B cell (primary cell): ENCODE measurements at regions not wholly inside any gene's neighbourhood (a gene's known extent, or its start where the extent isn't known, plus 50 kb on each side); places are given as distances from the start of the nearest gene placed in this dataset.

Experiments
- ATAC-seq: fragments of 200-7000 bp; cut with Tn5 transposase; one replicate; pipeline ENCODE4 v1.10.0; 2021; ENCODE audit warnings: low read depth, mild to moderate bottlenecking, moderate number of reproducible peaks, moderate library complexity
- CTCF ChIA-PET: fragments of 350-600 bp; sonication (Branson Sonifier 250); formaldehyde crosslinking; loops from one replicate; lab custom pipeline; 2021; ENCODE audit warnings: antibody characterized with exemption, inconsistent platforms; lab: Charles Lee
- POLR2A ChIA-PET: fragments of 350-600 bp; sonication (Branson Sonifier 250); formaldehyde crosslinking; loops from one replicate; lab custom pipeline; 2021; ENCODE audit warnings: antibody characterized with exemption; lab: Charles Lee
- DNase-seq: peaks from one replicate; pipeline ENCODE4 v3.0.0; 2013
- H2AFZ ChIP-seq: 2 replicates; pipeline ENCODE4 v1.6.1; 2012; ENCODE audit warnings: mild to moderate bottlenecking, low read depth, low read length; ENCODE audit not compliant: insufficient read depth, poor library complexity, severe bottlenecking
- H3K27ac ChIP-seq, 2 donors: 1 replicate in 1 of 2; 2 replicates in 1 of 2; pipeline ENCODE4 v1.5.1; 2012 to 2013; ENCODE audit warnings: low read length in 2 of 2, mild to moderate bottlenecking in 2 of 2, moderate library complexity in 1 of 2
- H3K27me3 ChIP-seq, 4 experiments: fragments of 200-600 bp in 1 of 4; sonication (generic) in 1 of 4; replicated peaks in 1 of 4; 1 replicate in 2 of 4; 2 replicates in 2 of 4; pipeline versions ENCODE4 v1.6.1 to v1.7.0; 2013 to 2016; ENCODE audit warnings: low read length in 3 of 4, mild to moderate bottlenecking in 2 of 4, mixed read lengths in 1 of 4, moderate library complexity in 1 of 4; ENCODE audit not compliant: insufficient read depth in 4 of 4, control insufficient read depth in 3 of 4; ENCODE audit errors: control extremely low read depth in 1 of 4
- H3K36me3 ChIP-seq, 2 experiments: replicated peaks in 1 of 2; 1 replicate in 1 of 2; 2 replicates in 1 of 2; pipeline versions ENCODE4 v1.6.1 to v1.7.1; 2013; ENCODE audit warnings: low read length in 1 of 2; ENCODE audit not compliant: insufficient read depth in 2 of 2, control insufficient read depth in 1 of 2; ENCODE audit errors: control extremely low read depth in 1 of 2, extremely low read depth in 1 of 2
- H3K4me1 ChIP-seq, 2 donors: fragments of 200-600 bp in 1 of 2; sonication (generic) in 1 of 2; 1 replicate in 1 of 2; 2 replicates in 1 of 2; pipeline versions ENCODE4 v1.5.1 to v1.6.1; 2013 to 2017; ENCODE audit warnings: low read length in 2 of 2; ENCODE audit not compliant: control insufficient read depth in 2 of 2, insufficient read depth in 2 of 2
- H3K4me2 ChIP-seq: replicated peaks from 2 replicates; pipeline ENCODE3; 2012; ENCODE audit warnings: mild to moderate bottlenecking, low read depth, low read length; ENCODE audit not compliant: poor library complexity, severe bottlenecking
- H3K4me3 ChIP-seq, 5 experiments: fragments of 200-600 bp in 1 of 5; sonication (generic) in 1 of 5; 1 replicate in 3 of 5; 2 replicates in 2 of 5; pipeline versions ENCODE4 v1.5.1 to v1.7.0; 2011 to 2016; ENCODE audit warnings: low read length in 4 of 5, mild to moderate bottlenecking in 4 of 5, low read depth in 2 of 5, control low read depth in 1 of 5, moderate library complexity in 1 of 5; ENCODE audit not compliant: insufficient read depth in 1 of 5; ENCODE audit errors: control extremely low read depth in 1 of 5, extremely low read depth in 1 of 5
- H3K79me2 ChIP-seq: fragments of 200-600 bp; sonication (generic); one replicate; pipeline ENCODE4 v1.6.0; 2016; ENCODE audit warnings: low read length; ENCODE audit not compliant: control insufficient read depth, insufficient read depth
- H3K9ac ChIP-seq: fragments of 200-600 bp; sonication (generic); 2 replicates; pipeline ENCODE4 v1.6.1; 2017; ENCODE audit warnings: mild to moderate bottlenecking, low read length, moderate library complexity
- H3K9me3 ChIP-seq, 3 donors: one replicate each; pipeline versions ENCODE4 v1.6.1 to v1.7.1; 2013; ENCODE audit warnings: low read length in 2 of 3; ENCODE audit not compliant: control insufficient read depth in 2 of 3, insufficient read depth in 1 of 3; ENCODE audit errors: control extremely low read depth in 1 of 3
- H4K20me1 ChIP-seq: 2 replicates; pipeline ENCODE4 v1.6.0; 2012; ENCODE audit warnings: mild to moderate bottlenecking, low read length; ENCODE audit not compliant: insufficient read depth, control insufficient read depth, poor library complexity, severe bottlenecking
- H3K27ac Mint-ChIP-seq: one replicate; pipeline ENCODE4 v1.8.0; 2021; ENCODE audit warnings: mixed read lengths
- H3K27me3 Mint-ChIP-seq: one replicate; pipeline ENCODE4 v1.8.0; 2021; ENCODE audit warnings: mixed read lengths
- H3K4me1 Mint-ChIP-seq: one replicate; pipeline ENCODE4 v1.8.0; 2021; ENCODE audit warnings: mixed read lengths
- H3K4me3 Mint-ChIP-seq: one replicate; pipeline ENCODE4 v1.8.0; 2021; ENCODE audit warnings: mixed read lengths
- H3K9me3 Mint-ChIP-seq: one replicate; pipeline ENCODE4 v1.8.0; 2022; ENCODE audit warnings: mixed read lengths; ENCODE audit not compliant: insufficient read depth
- CTCF ChIP-seq: fragments of 200-600 bp; IDR thresholded peaks from one replicate; pipeline ENCODE4 v1.8.0; 2022; ENCODE audit warnings: antibody characterized with exemption, mild to moderate bottlenecking
- EZH2 ChIP-seq: IDR thresholded peaks from 2 replicates; pipeline ENCODE4 v1.6.1; 2012; ENCODE audit warnings: borderline replicate concordance, low read depth, mild to moderate bottlenecking, moderate library complexity, low read length; ENCODE audit not compliant: insufficient read depth, poor library complexity, severe bottlenecking
- WGBS: methylation state at CpG from one replicate; pipeline ENCODE4 v1.1.5; 2013; ENCODE audit warnings: missing lambda C conversion rate; ENCODE audit not compliant: insufficient coverage; 5-methylcytosine and 5-hydroxymethylcytosine counted together
- intact Hi-C: fragments of 100-400 bp; cut with micrococcal nuclease; formaldehyde crosslinking; loops from one replicate; pipeline ENCODE4 v1.10.0; 2022

GRCh38 chr6:40695114-40695513, 108.0 kb upstream of the LRFN2 start:
- Histone ChIP-seq H2AFZ (peak overlapping the region; percentile 41), H3K4me3 (no peak overlapping the region), H3K79me2 (no peaks in the 10 kb centered on the region), H3K4me1 (no peaks in the 10 kb centered on the region), H3K36me3 (no peaks in the 10 kb centered on the region), H3K9me3 (no peaks in the 10 kb centered on the region), H3K27me3 (no peaks in the 10 kb centered on the region), H4K20me1 (no peaks in the 10 kb centered on the region), H3K27ac (no peak overlapping the region), H3K9ac (no peak overlapping the region), H3K4me2 (no peak overlapping the region)
- Mint-ChIP-seq H3K9me3 (no peaks in the 10 kb centered on the region), H3K4me3 (no peak overlapping the region), H3K27me3 (peaks cover 3% of the 10 kb centered on the region), H3K4me1 (no peaks in the 10 kb centered on the region), H3K27ac (no peak overlapping the region)
- POLR2A ChIA-PET: no interaction called here
- no peak for TF ChIP-seq CTCF
- TF ChIP-seq EZH2: no peak
- no peak for ATAC-seq
- CTCF ChIA-PET: no interaction called here
- no CpG with 5 or more reads among the region's 2 CpGs for WGBS
- no peak for DNase-seq
- intact Hi-C loops: no loop called here

- Mint-ChIP-seq H3K27ac (no peak overlapping the region), H3K9me3 (no peaks in the 10 kb centered on the region), H3K4me3 (no peak overlapping the region), H3K27me3 (peaks cover 7% of the 10 kb centered on the region), H3K4me1 (no peaks in the 10 kb centered on the region)
- H3K27ac ChIP-seq: no peak overlapping the region
- ATAC-seq (no peak), DNase-seq (no peak)
- peaks cover 0 to 3% (median 0%) of the 10 kb centered on the region in 4 experiments for H3K27me3 ChIP-seq
- H3K79me2 ChIP-seq: no peaks in the 10 kb centered on the region
- H3K4me2 ChIP-seq: no peak overlapping the region
- ChIA-PET CTCF (no interaction called here), POLR2A (no interaction called here)
- H3K9ac ChIP-seq: no peak overlapping the region
- no peaks in the 10 kb centered on the region for H3K4me1 ChIP-seq
- intact Hi-C loops: no loop called here
- 78% methylated on average over 1 of the region's 3 CpGs for WGBS
- TF ChIP-seq EZH2: no peak
- TF ChIP-seq CTCF: no peak
- no peaks in the 10 kb centered on the region for H3K9me3 ChIP-seq
- no peaks in the 10 kb centered on the region for H4K20me1 ChIP-seq
- H3K36me3 ChIP-seq: no peaks in the 10 kb centered on the region
- no peak overlapping the region for H2AFZ ChIP-seq
- no peak overlapping the region for H3K4me3 ChIP-seq
Measured at GRCh38 chr6:40693768-40694167, 106.6 kb upstream of the LRFN2 start.
